ENCODE measurements at regions not wholly inside any gene's neighbourhood (a gene's known extent, or its start where the extent isn't known, plus 50 kb on each side); places are given as distances from the start of the nearest gene placed in this dataset.

- no peak for ATAC-seq
- TF ChIP-seq RARB (CRISPR knock-in tag; IDR thresholded peaks at IDR 0.05) (no peak), ZFP3 (CRISPR knock-in tag; IDR thresholded peaks at IDR 0.05) (no peak), GLIS3 (CRISPR knock-in tag; IDR thresholded peaks at IDR 0.05) (no peak), ZFP30 (CRISPR knock-in tag; IDR thresholded peaks at IDR 0.05) (no peak), TOX (CRISPR knock-in tag; IDR thresholded peaks at IDR 0.05; ENCODE audit: borderline replicate concordance) (no peak), PPARA (CRISPR knock-in tag; IDR thresholded peaks at IDR 0.05; ENCODE audit: borderline replicate concordance) (no peak)
These were observed 637.9 kb downstream of the ACTR3B start for GRCh38 chr7:153397459-153397858.

GRCh38 chr7:153397906-153398305, 638.4 kb downstream of the ACTR3B start:
- ATAC-seq, result no peak
- TF ChIP-seq CREB5 (CRISPR knock-in tag; IDR thresholded peaks at IDR 0.05; ENCODE audit: low read depth) (no peak), PATZ1 (CRISPR knock-in tag; IDR thresholded peaks at IDR 0.05; ENCODE audit: borderline replicate concordance) (no peak), ZC3H10 (CRISPR knock-in tag; IDR thresholded peaks at IDR 0.05) (no peak), TCF4 (CRISPR knock-in tag; IDR thresholded peaks at IDR 0.05; ENCODE audit: borderline replicate concordance) (no peak), PPARA (CRISPR knock-in tag; IDR thresholded peaks at IDR 0.05; ENCODE audit: borderline replicate concordance) (no peak), ZNF8 (CRISPR knock-in tag; IDR thresholded peaks at IDR 0.05) (no peak), TSHZ2 (CRISPR knock-in tag; IDR thresholded peaks at IDR 0.05) (no peak), ISL1 (CRISPR knock-in tag; IDR thresholded peaks at IDR 0.05) (no peak), OSR1 (CRISPR knock-in tag; IDR thresholded peaks at IDR 0.05) (no peak), TOX (CRISPR knock-in tag; IDR thresholded peaks at IDR 0.05; ENCODE audit: borderline replicate concordance) (no peak), GLIS3 (CRISPR knock-in tag; IDR thresholded peaks at IDR 0.05) (no peak), ZFP3 (CRISPR knock-in tag; IDR thresholded peaks at IDR 0.05) (no peak)

GRCh38 chr7:153398370-153398769, 638.8 kb downstream of the ACTR3B start:
- no peak for TF ChIP-seq ZNF70 (CRISPR knock-in tag; IDR thresholded peaks at IDR 0.05)
- TF ChIP-seq ARNTL (CRISPR knock-in tag; IDR thresholded peaks at IDR 0.05; ENCODE audit: borderline replicate concordance, low read depth), result no peak
- TF ChIP-seq TSHZ2 (CRISPR knock-in tag; IDR thresholded peaks at IDR 0.05), result no peak
- TF ChIP-seq PPARA (CRISPR knock-in tag; IDR thresholded peaks at IDR 0.05; ENCODE audit: borderline replicate concordance), result no peak
- TF ChIP-seq POU6F1 (CRISPR knock-in tag; IDR thresholded peaks at IDR 0.05; ENCODE audit: borderline replicate concordance, low read depth), result no peak
- TF ChIP-seq ZFP3 (CRISPR knock-in tag; IDR thresholded peaks at IDR 0.05), result no peak
- TF ChIP-seq RARB (CRISPR knock-in tag; IDR thresholded peaks at IDR 0.05), result no peak
- TF ChIP-seq ZC3H10 (CRISPR knock-in tag; IDR thresholded peaks at IDR 0.05), result no peak
- TF ChIP-seq CSRNP3 (CRISPR knock-in tag; IDR thresholded peaks at IDR 0.05), result no peak

More at GRCh38 chr7:153398370-153398769, 638.8 kb downstream of the ACTR3B start:
- no peak for ATAC-seq

All from SK-N-SH treated with all-trans-retinoic acid at 6 μM for 48 hours (cell line).